ENCODE measurements at regions not wholly inside any gene's neighbourhood (a gene's known extent, or its start where the extent isn't known, plus 50 kb on each side); places are given as distances from the start of the nearest gene placed in this dataset.

DNA sequence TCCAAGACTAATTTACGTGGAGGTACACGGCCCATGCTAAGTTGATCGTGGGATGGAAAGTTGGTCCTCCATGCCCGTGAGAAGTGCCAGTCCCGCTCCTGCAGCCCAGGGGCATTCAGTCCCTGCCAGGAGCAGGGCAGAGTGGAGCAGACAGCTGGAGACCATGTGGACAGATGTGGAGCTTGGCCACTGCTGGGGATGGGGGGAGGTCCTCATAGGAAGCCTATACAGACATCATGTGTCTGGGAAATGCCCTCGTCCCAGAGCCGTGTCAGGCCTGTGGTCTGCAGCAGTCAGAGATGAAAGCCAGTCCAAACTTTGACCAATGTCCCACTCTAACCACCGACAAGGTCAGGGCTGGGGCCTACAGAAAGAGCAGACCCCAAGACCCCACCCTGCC lies 118.4 kb downstream of the CPZ start:
- H3K27ac ChIP-seq, result no peak overlapping the region
- no peaks in the 10 kb centered on the region for H3K36me3 ChIP-seq
- H3K27me3 ChIP-seq, result no peaks in the 10 kb centered on the region
- FAIRE-seq (no peak), ATAC-seq (no peak), DNase-seq (peak in 1 of 6 donors; percentile 14)
- intact Hi-C loops (cut with DNase I), result no loop called here
- H3K9me3 ChIP-seq, result no peaks in the 10 kb centered on the region
- TF ChIP-seq, protein P1, sequence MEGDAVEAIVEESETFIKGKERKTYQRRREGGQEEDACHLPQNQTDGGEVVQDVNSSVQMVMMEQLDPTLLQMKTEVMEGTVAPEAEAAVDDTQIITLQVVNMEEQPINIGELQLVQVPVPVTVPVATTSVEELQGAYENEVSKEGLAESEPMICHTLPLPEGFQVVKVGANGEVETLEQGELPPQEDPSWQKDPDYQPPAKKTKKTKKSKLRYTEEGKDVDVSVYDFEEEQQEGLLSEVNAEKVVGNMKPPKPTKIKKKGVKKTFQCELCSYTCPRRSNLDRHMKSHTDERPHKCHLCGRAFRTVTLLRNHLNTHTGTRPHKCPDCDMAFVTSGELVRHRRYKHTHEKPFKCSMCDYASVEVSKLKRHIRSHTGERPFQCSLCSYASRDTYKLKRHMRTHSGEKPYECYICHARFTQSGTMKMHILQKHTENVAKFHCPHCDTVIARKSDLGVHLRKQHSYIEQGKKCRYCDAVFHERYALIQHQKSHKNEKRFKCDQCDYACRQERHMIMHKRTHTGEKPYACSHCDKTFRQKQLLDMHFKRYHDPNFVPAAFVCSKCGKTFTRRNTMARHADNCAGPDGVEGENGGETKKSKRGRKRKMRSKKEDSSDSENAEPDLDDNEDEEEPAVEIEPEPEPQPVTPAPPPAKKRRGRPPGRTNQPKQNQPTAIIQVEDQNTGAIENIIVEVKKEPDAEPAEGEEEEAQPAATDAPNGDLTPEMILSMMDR (IDR thresholded peaks at IDR 0.05), result no peak
- H3K4me3 ChIP-seq, result no peak overlapping the region
- 63 to 66% methylated on average over 8 of the region's 8 CpGs for WGBS, 2 donors
- H3K4me1 ChIP-seq, result no peaks in the 10 kb centered on the region

GRCh38 chr4:8710416-8710815 lies 117.9 kb downstream of the CPZ start:
- H3K4me1 ChIP-seq, result no peaks in the 10 kb centered on the region
- 81 to 83% methylated on average over 6 of the region's 6 CpGs for WGBS, 2 donors
- intact Hi-C loops (cut with DNase I), result no loop called here
- TF ChIP-seq, protein P1 (IDR thresholded peaks at IDR 0.05), result no peak
- H3K27ac ChIP-seq, result no peak overlapping the region
- no peaks in the 10 kb centered on the region for H3K36me3 ChIP-seq
- no peak overlapping the region for H3K4me3 ChIP-seq
- ATAC-seq (no peak), FAIRE-seq (no peak), DNase-seq (peak in 1 of 6 donors; percentile 31)
- no peaks in the 10 kb centered on the region for H3K27me3 ChIP-seq
- no peaks in the 10 kb centered on the region for H3K9me3 ChIP-seq

DNA sequence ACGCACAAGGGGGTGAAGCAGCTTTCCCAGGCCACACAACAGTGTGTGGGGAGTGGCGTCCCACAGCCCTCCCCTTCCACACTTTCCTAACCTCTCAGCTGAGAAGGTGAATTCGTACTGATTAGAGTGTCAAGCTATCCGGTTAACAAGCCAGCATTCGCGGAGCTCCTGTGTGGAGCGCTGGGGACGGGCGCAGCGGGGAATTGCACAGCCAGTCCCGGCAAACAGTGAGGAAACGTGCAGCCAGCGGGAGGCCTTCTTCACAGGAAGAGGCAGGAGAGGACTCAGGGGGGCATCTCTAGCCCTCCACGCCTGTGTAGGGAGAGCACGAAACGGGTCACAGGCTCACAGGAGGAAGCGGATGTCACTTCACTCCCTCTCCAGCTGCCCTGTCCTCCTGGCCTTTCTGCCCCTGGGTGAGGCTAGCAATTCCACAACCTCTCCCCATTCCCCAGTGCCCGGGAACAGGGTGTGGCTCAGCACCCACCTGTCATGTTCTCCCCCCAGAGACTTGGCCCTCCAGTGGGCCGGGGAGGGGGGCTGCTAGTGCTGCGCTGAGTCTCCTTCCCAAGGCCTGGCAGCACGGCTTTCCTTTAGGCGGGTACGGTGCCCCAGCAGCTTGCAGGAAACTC lies 117.3 kb downstream of the CPZ start:
- WGBS, 2 donors, result 36% methylated on average over 23 of the region's 23 CpGs
- intact Hi-C loops (cut with DNase I), result no loop called here
- TF ChIP-seq, protein P1 (IDR thresholded peaks at IDR 0.05), result no peak
- peak in 1 of 6 donors; percentile 44 for DNase-seq
- Histone ChIP-seq H3K9me3 (no peaks in the 10 kb centered on the region), H3K4me1 (no peaks in the 10 kb centered on the region), H3K4me3 (no peak overlapping the region), H3K36me3 (no peaks in the 10 kb centered on the region), H3K27me3 (no peaks in the 10 kb centered on the region), H3K27ac (no peak overlapping the region)
- no peak for FAIRE-seq
- no peak for ATAC-seq

DNA sequence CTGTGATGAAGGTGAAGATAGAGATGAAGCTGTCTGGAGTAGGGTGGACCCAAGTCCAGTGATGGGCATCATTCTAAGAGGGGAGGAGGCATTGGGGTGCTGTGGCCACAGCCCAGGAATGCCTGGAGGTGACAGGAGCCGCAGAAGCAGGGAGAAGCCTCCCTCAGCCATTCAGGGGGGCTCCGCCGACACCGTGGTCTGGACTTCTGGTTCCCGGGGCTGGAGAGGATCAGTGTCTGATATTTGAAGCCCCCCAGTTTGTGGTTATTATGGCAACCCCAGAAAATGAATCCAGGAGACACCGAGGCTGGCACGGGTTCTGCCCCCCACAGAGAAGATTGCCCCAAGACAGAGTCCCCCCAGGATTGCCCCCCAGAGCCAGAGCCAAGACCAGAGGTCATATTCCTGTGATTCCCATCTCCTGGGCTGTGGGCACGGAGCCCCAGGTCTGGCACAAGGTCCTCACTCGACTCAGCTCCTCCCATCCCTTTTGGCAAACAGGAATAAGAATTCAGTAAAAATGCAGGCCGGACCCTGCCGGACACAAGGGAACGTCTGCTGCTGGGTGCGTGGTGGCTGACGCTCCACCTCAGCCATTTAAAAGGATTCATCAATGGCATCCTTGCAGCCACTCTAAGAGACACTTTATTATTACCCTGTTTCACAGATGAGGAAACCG lies 116.6 kb downstream of the CPZ start:
- Histone ChIP-seq H3K27ac (no peak overlapping the region), H3K27me3 (no peaks in the 10 kb centered on the region), H3K36me3 (no peaks in the 10 kb centered on the region), H3K4me1 (no peaks in the 10 kb centered on the region), H3K4me3 (no peak overlapping the region), H3K9me3 (no peaks in the 10 kb centered on the region)
- FAIRE-seq, result no peak
- no peak for ATAC-seq
- intact Hi-C loops (cut with DNase I), result no loop called here
- TF ChIP-seq, protein P1 (IDR thresholded peaks at IDR 0.05), result no peak
- WGBS, 2 donors, result 61 to 66% methylated on average over 15 of the region's 15 CpGs
- DNase-seq, result peak in 1 of 6 donors; percentile 35

GRCh38 chr4:8708401-8709021 lies 115.9 kb downstream of the CPZ start:
- no peak overlapping the region for H3K4me3 ChIP-seq
- no peak for FAIRE-seq
- WGBS, 2 donors, result 56 to 63% methylated on average over 16 of the region's 16 CpGs
- ATAC-seq, result no peak
- H3K27me3 ChIP-seq, result no peaks in the 10 kb centered on the region
- no peaks in the 10 kb centered on the region for H3K9me3 ChIP-seq
- TF ChIP-seq, protein P1 (IDR thresholded peaks at IDR 0.05), result no peak
- H3K27ac ChIP-seq, result no peak overlapping the region
- intact Hi-C loops (cut with DNase I), result no loop called here
- peak in 2 of 6 donors; percentile 53 to 60 for DNase-seq
- H3K4me1 ChIP-seq, result no peaks in the 10 kb centered on the region
- no peaks in the 10 kb centered on the region for H3K36me3 ChIP-seq
